ENCODE measurements at regions not wholly inside any gene's neighbourhood (a gene's known extent, or its start where the extent isn't known, plus 50 kb on each side); places are given as distances from the start of the nearest gene placed in this dataset.

GRCh38 chr16:87114832-87115231 lies 202.4 kb downstream of the C16orf95 start:
- TF ChIP-seq EZH2phosphoT487 (IDR thresholded peaks at IDR 0.05; ENCODE audit: insufficient read depth, low read depth): no peak
- TF ChIP-seq EZH2 (IDR thresholded peaks at IDR 0.05; ENCODE audit: insufficient read depth, poor library complexity, severe bottlenecking): no peak

Data from GM23248 (cell line).